Hepatocyte (in vitro differentiated cells): ENCODE measurements at regions not wholly inside any gene's neighbourhood (a gene's known extent, or its start where the extent isn't known, plus 50 kb on each side); places are given as distances from the start of the nearest gene placed in this dataset.

ENCODE experiments used
- CTCF ChIP-seq: fragments of 200-600 bp; sonication (generic); IDR thresholded peaks from 2 replicates; pipeline ENCODE4 v1.5.1; 2016; ENCODE audit warnings: antibody characterized with exemption, mild to moderate bottlenecking; ENCODE audit not compliant: poor library complexity
- EZH2 ChIP-seq: fragments of 200-600 bp; sonication (generic); IDR thresholded peaks from 2 replicates; pipeline ENCODE4 v1.6.1; 2016; ENCODE audit warnings: antibody characterized with exemption, mild to moderate bottlenecking, borderline replicate concordance

- TF ChIP-seq CTCF (no peak), EZH2 (no peak)
Observed at GRCh38 chr6:82691997-82692396, 328.4 kb downstream of the TPBG start.
